MM.1S (cell line): ENCODE measurements at regions not wholly inside any gene's neighbourhood (a gene's known extent, or its start where the extent isn't known, plus 50 kb on each side); places are given as distances from the start of the nearest gene placed in this dataset.

ENCODE experiments used
- CTCF ChIP-seq: fragments of 300-600 bp; sonication (generic); IDR thresholded peaks from 2 replicates; pipeline ENCODE4 v1.5.1; 2016; ENCODE audit warnings: antibody characterized with exemption, low read length, mixed read lengths
- EZH2 ChIP-seq: fragments of 300-600 bp; sonication (generic); optimal IDR thresholded peaks from 2 replicates; pipeline ENCODE3; 2017; ENCODE audit warnings: low read depth, mild to moderate bottlenecking, antibody characterized with exemption, low read length, mixed read lengths

- TF ChIP-seq CTCF (no peak), EZH2 (no peak)
Measured at GRCh38 chr2:23215016-23215415, 170.0 kb upstream of the KLHL29 start.
